Fibroblast of lung (primary cell): ENCODE measurements at regions not wholly inside any gene's neighbourhood (a gene's known extent, or its start where the extent isn't known, plus 50 kb on each side); places are given as distances from the start of the nearest gene placed in this dataset.

Experiments used
- DNase-seq, 2 donors: peaks; one replicate each; pipeline versions ENCODE4 v3.0.0 to v3.0.0-alpha.2; 2010; ENCODE audit warnings: low read depth in 2 of 2
- H2AFZ ChIP-seq: 2 replicates; pipeline ENCODE4 v1.5.1; 2012; ENCODE audit warnings: low read length, control low read depth, inconsistent platforms
- H3K27ac ChIP-seq: 2 replicates; pipeline ENCODE4 v1.5.1; 2011; ENCODE audit warnings: low read length, control low read depth; ENCODE audit not compliant: insufficient read depth
- H3K27me3 ChIP-seq: 2 replicates; pipeline ENCODE4 v1.5.1; 2011; ENCODE audit warnings: mild to moderate bottlenecking, low read length; ENCODE audit not compliant: control insufficient read depth, insufficient read depth
- H3K36me3 ChIP-seq: 2 replicates; pipeline ENCODE4 v1.5.1; 2011; ENCODE audit warnings: low read length; ENCODE audit not compliant: control insufficient read depth, insufficient read depth
- H3K4me1 ChIP-seq: 2 replicates; pipeline ENCODE4 v1.5.1; 2011; ENCODE audit warnings: low read length; ENCODE audit not compliant: control insufficient read depth, insufficient read depth; ENCODE audit errors: extremely low read depth
- H3K4me2 ChIP-seq: 2 replicates; pipeline ENCODE4 v1.5.1; 2011; ENCODE audit warnings: low read length, control low read depth; ENCODE audit not compliant: insufficient read depth; ENCODE audit errors: extremely low read depth
- H3K4me3 ChIP-seq, 4 experiments: fragments of 200-600 bp in 1 of 4; sonication (generic) in 1 of 4; replicated peaks in 1 of 4; 2 replicates each; pipeline ENCODE4 v1.5.1; 2011 to 2016; ENCODE audit warnings: low read length in 4 of 4, low read depth in 3 of 4, mild to moderate bottlenecking in 3 of 4, control low read depth in 2 of 4, inconsistent platforms in 1 of 4, mixed read lengths in 1 of 4; ENCODE audit not compliant: insufficient read depth in 1 of 4; ENCODE audit errors: control extremely low read depth in 1 of 4
- H3K79me2 ChIP-seq: 2 replicates; pipeline ENCODE4 v1.5.1; 2012; ENCODE audit warnings: mild to moderate bottlenecking, low read length, inconsistent platforms; ENCODE audit not compliant: control insufficient read depth, insufficient read depth
- H3K9ac ChIP-seq: 2 replicates; pipeline ENCODE4 v1.5.1; 2011; ENCODE audit warnings: mild to moderate bottlenecking, low read length, control low read depth; ENCODE audit not compliant: insufficient read depth
- H3K9me3 ChIP-seq: 2 replicates; pipeline ENCODE4 v1.5.1; 2012; ENCODE audit warnings: low read depth, low read length; ENCODE audit not compliant: control insufficient read depth, insufficient read depth
- H4K20me1 ChIP-seq: 2 replicates; pipeline ENCODE4 v1.5.1; 2011; ENCODE audit warnings: low read length; ENCODE audit not compliant: control insufficient read depth, insufficient read depth; ENCODE audit errors: extremely low read depth
- EZH2 ChIP-seq: IDR thresholded peaks from 2 replicates; pipeline ENCODE4 v1.5.1; 2012; ENCODE audit warnings: low read length, control low read depth, mild to moderate bottlenecking; ENCODE audit errors: missing control alignments
- TF ChIP-seq, protein P1 (sequence below), 2 donors: IDR thresholded peaks in 1 of 2; conservative IDR thresholded peaks in 1 of 2; 1 replicate in 1 of 2; 2 replicates in 1 of 2; pipeline ENCODE4 v1.5.1; 2011 to 2012; ENCODE audit warnings: low read length in 2 of 2, control low read depth in 1 of 2, inconsistent platforms in 1 of 2, low read depth in 1 of 2, mild to moderate bottlenecking in 1 of 2

DNA sequence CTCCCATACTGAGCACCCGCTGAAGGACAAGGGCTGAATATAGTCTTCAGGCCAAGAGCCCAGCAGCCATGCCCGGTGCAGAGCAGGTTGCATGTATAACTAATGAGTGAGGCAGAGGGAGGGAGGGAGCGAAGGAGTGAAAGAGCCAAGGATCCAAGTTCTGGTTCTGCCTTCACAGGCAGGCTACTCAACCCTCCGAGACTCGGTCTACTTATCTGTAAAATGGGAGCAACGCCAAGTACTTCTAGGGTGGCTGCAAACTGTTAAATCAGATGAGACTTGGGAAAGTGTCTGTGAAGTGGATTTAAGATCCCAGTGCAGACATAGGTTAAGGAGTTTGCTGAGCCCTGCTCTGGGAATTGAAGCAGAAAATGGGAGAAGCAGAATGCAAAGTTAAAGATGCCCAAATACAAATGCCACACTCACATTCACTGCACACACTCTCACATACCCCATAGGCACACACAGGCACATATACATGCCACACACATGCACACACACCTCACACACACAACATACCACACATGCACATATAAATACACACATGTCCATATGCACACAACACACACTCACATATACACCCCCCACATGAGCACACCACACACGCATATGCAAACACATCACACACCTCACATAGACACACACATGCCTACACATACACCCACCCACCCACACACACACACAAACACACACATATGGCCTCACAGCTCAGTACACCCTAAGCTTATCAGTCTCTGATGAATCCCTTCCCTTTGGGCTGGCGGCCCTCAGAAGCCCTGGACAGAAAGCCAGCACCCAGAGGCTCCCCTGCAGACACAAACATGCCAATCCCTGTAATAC lies 76.7 kb downstream of the PITPNM2 start:
- no peaks in the 10 kb centered on the region for H3K27me3 ChIP-seq
- no peak for DNase-seq
- H4K20me1 ChIP-seq = no peaks in the 10 kb centered on the region
- no peak overlapping the region for H3K27ac ChIP-seq
- H3K4me3 ChIP-seq = no peak overlapping the region
- no peaks in the 10 kb centered on the region for H3K79me2 ChIP-seq
- H2AFZ ChIP-seq = no peak overlapping the region
- peaks cover 13% of the 10 kb centered on the region for H3K4me1 ChIP-seq
- TF ChIP-seq, protein P1, sequence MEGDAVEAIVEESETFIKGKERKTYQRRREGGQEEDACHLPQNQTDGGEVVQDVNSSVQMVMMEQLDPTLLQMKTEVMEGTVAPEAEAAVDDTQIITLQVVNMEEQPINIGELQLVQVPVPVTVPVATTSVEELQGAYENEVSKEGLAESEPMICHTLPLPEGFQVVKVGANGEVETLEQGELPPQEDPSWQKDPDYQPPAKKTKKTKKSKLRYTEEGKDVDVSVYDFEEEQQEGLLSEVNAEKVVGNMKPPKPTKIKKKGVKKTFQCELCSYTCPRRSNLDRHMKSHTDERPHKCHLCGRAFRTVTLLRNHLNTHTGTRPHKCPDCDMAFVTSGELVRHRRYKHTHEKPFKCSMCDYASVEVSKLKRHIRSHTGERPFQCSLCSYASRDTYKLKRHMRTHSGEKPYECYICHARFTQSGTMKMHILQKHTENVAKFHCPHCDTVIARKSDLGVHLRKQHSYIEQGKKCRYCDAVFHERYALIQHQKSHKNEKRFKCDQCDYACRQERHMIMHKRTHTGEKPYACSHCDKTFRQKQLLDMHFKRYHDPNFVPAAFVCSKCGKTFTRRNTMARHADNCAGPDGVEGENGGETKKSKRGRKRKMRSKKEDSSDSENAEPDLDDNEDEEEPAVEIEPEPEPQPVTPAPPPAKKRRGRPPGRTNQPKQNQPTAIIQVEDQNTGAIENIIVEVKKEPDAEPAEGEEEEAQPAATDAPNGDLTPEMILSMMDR (conservative IDR thresholded peaks at IDR 0.05 in 1 of 2, IDR thresholded peaks at IDR 0.05 in 1 of 2; ENCODE audit: low read depth in 1 of 2, low read length in 2 of 2) = no peak
- TF ChIP-seq EZH2 = no peak
- no peak overlapping the region for H3K4me2 ChIP-seq
- no peaks in the 10 kb centered on the region for H3K36me3 ChIP-seq
- H3K9me3 ChIP-seq = no peaks in the 10 kb centered on the region
- no peak overlapping the region for H3K9ac ChIP-seq

DNA sequence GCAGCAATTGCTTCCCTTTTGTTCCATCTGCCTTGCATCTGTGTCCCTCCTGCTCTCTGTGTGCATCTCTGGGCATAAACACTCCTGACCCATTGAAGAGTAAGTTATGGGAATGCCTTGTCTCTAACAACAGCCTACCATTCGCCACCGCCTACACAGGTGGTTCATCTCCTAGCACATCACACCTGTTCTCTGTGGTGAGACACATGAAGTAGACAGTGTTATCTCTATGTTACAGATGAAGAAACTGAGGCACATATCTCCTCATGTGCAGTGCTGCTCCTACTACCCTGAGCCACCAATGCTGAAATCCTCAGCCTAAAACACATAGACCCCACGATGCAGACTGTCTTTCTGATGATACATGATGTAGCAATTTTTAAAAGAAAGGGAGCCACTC lies 77.6 kb downstream of the PITPNM2 start:
- Histone ChIP-seq H3K4me2 (no peak overlapping the region), H3K9ac (no peak overlapping the region), H3K79me2 (no peaks in the 10 kb centered on the region), H3K9me3 (no peaks in the 10 kb centered on the region), H3K4me1 (peaks cover 13% of the 10 kb centered on the region), H3K27me3 (no peaks in the 10 kb centered on the region), H3K4me3 (no peak overlapping the region), H3K27ac (no peak overlapping the region), H2AFZ (no peak overlapping the region), H4K20me1 (no peaks in the 10 kb centered on the region), H3K36me3 (no peaks in the 10 kb centered on the region)
- DNase-seq = no peak
- no peak for TF ChIP-seq EZH2
- TF ChIP-seq, protein P1 (conservative IDR thresholded peaks at IDR 0.05 in 1 of 2, IDR thresholded peaks at IDR 0.05 in 1 of 2; ENCODE audit: low read depth in 1 of 2, low read length in 2 of 2) = no peak

DNA sequence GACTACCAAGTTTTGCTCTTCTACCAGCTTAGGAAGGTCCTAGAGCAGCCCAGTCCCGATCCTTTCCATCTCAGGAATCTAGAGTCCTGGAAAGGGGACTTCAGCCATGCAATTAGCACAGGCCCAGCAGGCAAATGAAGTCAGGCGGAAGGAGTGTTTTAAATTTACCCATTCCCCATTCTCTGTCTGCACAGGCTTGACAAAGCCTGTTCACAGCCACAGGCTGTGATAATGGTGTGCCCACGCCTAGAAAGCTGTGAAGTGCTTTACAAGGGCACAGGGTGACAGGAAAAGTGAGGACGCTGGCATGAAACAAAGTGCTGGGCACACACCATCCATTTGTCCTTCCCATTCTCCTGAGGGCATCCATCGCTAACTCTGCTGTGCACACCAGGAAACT lies 79.0 kb downstream of the PITPNM2 start:
- no peaks in the 10 kb centered on the region for H3K79me2 ChIP-seq
- H3K9ac ChIP-seq = no peak overlapping the region
- no peaks in the 10 kb centered on the region for H3K9me3 ChIP-seq
- H2AFZ ChIP-seq = no peak overlapping the region
- no peak for TF ChIP-seq EZH2
- TF ChIP-seq, protein P1 (conservative IDR thresholded peaks at IDR 0.05 in 1 of 2, IDR thresholded peaks at IDR 0.05 in 1 of 2; ENCODE audit: low read depth in 1 of 2, low read length in 2 of 2) = no peak
- H3K27me3 ChIP-seq = no peaks in the 10 kb centered on the region
- H3K4me3 ChIP-seq = no peak overlapping the region
- H3K36me3 ChIP-seq = no peaks in the 10 kb centered on the region
- no peak overlapping the region for H3K4me2 ChIP-seq
- H3K4me1 ChIP-seq = peaks cover 13% of the 10 kb centered on the region
- DNase-seq = no peak
- H4K20me1 ChIP-seq = no peaks in the 10 kb centered on the region
- no peak overlapping the region for H3K27ac ChIP-seq
